Activated CD8-positive, alpha-beta memory T cell treated with anti-CD3 and anti-CD28 coated beads for 4 hours (primary cell): ENCODE measurements at regions not wholly inside any gene's neighbourhood (a gene's known extent, or its start where the extent isn't known, plus 50 kb on each side); places are given as distances from the start of the nearest gene placed in this dataset.

Experiments
- DNase-seq, 2 donors: peaks; one replicate each; pipeline ENCODE4 v3.0.0-alpha.2; 2020; ENCODE audit warnings: low read depth in 2 of 2

DNA sequence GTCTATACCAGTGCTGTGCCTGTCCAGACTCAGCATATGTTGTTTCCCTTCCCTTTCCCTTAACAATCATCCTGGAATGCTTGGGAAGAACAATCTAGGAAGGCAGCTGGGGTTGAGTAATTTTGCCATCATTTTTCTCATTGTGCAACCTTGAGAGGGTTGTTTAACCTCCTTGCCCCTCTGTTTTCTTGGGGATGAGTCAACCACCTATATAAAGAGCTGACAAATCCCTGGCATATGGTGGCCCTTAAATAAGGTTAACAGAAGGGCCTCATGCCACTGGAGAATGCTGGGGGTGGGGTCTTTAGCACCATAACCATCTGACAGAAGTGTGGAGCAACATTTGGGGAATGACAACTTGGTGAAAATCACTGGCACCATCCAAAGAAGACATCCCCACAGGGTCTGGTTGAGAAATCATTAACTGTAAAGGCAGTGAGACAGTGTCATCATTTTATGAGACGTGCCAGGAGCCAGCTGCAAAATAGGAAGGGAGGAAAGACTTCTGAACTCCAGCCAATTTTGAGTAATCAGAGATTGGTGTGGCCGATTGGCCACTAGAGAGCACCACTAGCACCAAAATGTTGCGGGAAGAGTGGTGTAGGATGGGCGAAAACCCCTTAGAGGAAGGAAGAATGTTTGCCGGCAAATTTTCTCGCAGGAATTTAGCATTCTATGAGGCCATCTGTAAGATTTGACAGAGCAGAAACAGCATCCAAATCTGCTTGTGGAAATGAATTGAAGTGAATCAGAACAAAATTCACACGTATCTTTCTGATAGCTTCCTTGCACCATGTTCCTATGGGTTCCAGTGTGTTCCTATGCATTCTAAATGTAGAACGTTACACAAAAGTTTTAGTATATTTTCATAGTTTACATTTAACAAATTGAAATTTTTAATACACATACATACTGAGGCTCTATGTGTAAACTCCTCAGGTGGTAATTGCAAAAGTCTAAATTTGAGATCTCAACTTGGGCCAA is 113.8 kb downstream of the MSX2 start:
- DNase-seq = no peak

DNA sequence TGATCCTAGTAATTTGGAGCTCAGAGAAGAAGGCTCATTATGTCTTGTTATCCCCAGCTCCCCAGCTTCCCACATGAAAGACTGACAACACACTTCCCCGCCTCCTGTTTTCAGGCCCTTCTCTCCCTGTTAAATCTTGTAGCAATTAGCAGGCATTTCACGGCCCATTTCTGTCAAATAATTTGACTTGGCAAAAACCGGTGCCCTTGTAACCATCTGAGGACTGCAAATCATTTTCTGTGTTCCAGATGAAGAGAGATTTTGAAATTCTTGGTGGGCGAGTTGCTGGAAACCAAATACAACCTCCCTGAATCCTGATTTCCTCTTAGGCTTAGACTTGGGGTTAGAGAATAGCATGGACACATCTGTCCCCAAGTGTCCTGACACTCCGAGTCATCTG is 109.7 kb downstream of the MSX2 start:
- DNase-seq = no peak

DNA sequence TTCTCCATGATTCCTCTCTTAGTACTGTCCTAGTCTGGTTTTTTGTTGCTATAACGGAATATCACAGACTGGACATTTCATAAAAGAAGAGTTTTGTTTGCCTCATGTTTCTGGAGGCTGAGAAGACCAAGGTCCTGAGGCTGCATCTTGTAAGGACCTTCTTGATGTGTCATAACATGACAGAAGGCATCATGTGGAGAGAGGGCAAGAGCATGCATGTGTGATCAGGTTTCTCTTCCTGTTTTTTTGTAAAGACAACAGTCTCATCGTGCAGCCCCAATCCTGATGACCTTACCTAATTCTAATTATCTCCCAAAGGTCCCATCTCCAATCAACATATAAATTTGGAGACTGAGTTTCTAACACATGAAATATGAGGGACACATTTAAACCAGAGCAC is 108.4 kb downstream of the MSX2 start:
- no peak for DNase-seq

DNA sequence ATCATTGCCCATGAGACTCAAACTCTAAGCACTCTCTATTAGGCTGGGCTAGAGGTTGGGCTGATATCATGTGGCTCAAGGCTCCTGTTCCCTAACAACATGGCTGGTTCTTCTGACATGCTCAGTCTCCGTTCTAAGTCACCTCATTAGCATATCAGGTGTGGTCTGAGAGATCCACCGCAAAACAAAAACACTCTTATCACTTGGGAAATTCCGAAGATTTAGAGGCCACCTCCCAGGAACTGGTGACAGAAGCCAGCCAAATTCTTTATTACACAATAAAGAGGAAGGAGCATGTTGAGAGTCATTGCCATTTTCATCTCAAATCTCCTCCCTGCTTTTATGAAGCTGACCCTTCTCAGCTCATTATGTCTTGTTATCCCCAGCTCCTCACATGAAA is 107.6 kb downstream of the MSX2 start:
- DNase-seq = no peak

DNA sequence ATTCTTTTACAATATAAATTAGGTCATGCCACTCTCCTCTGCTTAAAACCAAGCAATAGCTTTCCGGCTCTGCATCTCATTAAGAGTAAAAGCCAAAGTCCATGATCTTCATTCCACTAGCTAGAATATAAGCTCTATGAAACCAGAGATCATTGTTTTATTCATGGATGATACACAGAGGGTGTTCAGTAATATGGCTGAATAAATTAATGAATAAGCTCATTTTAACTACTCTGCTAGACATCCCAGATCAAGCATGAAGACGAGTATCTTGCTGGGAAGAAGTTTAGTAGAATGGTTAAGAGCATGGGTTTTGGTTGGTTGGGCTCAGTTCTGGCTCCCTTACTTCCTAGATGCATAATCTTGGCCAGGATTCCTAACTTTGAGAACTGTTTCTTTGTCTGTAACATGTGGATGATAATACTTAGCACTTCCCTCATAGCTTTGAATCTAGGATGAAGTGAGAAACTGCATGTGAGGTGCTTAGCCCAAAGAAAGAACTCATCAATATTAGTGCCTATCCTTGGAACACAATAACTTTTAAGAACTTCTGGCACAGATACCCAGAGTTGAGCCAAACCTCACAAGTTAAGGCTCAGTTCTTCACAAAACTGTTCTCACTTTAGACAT is 106.8 kb downstream of the MSX2 start:
- no peak for DNase-seq

DNA sequence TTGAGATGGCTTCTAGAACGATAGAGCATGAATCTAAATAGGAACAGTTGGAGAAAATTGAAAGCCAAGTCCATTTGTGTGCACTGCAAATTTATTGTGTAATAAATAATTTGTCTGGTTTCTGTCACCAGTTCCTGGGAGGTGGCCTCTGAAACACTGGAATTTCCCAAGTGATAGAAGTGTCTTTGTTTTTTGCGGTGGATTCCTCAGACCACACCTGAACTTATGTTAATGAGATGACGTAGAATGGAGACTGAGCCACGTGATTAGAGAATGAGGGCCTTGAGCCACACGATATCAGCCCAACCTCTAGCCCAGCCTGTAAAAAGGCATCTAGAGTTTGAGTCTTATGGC is 105.1 kb downstream of the MSX2 start:
- DNase-seq = no peak

DNA sequence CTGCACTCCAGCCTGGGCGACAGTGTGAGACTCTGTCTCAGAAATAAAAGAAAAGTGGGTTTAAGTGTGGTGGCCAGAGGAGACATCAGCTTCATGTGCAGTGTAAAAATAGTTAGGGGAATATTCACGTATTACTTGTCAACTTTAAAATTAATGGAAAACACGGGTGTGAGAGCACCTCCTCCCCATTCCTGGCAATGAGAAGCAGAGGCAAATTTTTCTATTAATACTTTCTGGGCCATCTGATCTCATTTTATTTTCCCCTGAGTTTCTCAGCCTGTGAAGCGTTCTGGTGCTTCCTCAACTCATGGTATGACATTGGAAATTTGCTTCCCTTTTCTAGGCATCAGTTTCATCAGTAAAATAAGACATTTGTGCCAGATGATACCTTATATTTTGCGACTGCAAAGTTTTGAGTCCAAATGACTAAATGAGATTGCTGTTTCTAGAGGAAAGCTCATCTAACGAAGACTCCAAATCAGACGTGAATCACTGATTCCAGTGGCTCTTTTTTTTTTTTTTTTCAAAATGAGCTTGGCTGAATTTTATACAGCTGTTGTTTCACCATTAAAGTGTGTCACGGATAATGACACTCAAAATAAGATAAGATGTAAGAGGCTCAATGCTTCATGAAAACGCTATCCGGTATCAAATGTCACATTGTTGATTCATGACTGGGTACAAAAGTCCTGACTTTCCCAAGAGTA is 104.6 kb downstream of the MSX2 start:
- no peak for DNase-seq

DNA sequence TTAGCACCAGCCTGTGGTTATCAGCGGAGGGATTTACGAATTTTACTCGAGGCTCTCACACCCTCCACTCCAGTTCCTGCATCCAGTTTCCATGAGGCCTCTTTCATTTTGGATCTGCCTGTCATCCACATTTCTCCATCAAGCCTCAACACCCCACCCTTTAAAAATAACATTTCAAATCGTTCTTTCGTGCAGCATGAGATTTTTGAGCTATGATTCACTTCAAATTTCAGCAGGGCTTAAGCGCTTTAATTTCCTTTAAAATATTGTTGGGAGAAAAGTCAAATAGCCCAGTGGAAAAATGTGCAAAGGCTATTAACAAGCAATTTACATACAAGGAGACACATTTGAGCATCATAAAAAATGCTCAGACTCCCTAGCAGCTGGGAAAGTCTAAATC is 103.2 kb downstream of the MSX2 start:
- no peak for DNase-seq

DNA sequence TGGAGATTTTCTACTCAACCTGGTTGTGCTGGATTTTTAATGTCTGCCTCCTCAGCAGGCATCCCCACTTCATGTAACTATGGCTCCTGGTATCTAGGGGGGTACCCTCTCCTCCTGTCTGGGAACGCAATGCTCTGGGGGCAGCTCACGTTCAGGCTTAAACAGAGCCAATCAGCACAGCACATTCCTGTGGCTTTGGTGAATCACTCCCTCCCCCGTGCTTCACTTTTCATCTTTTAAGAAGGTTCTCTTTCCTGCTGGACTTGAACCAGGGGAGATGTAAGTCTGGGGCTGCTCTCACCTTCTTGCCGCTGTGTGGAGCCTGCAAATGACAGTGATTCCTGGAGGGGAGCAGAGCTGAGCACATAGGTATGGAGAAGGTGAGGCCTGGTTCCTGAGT is 101.2 kb downstream of the MSX2 start:
- no peak for DNase-seq

DNA sequence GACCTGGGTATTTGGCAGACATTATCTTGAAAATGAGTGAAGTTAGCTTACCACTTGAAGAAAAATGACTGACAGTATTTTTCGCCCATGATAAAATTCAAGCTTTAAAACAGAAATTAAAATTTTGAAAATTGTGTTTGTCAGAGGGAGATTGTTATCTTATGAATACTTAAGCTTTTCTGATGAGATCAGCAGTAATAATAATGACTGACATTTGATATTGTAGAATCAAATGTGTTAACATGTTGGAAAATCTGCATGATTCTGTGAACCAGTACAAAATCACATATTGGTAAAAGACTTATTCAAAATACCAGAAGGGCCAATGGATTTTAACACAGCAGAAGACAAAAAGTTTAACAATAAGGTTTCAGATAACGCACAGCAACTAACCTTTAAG is 94.0 kb downstream of the MSX2 start:
- no peak for DNase-seq

DNA sequence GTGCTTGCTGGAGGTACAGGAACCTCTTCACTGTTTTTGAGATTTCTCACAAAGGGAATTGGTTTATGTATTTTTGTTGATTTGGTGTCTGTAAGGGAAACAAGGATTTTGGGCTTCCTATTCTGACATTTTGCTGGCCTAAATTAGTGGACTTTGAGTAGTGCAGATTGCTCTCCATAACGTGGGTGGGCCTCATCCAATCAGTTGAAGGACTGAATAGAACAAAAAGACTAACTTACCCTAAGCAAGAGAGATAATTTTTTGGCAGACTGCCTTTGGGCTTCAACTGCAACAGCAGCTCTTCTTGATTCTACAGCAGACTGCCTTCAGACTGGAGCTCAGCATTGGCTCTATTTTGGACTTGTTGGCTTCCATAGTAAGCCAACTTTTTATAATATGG is 93.2 kb downstream of the MSX2 start:
- DNase-seq = no peak

DNA sequence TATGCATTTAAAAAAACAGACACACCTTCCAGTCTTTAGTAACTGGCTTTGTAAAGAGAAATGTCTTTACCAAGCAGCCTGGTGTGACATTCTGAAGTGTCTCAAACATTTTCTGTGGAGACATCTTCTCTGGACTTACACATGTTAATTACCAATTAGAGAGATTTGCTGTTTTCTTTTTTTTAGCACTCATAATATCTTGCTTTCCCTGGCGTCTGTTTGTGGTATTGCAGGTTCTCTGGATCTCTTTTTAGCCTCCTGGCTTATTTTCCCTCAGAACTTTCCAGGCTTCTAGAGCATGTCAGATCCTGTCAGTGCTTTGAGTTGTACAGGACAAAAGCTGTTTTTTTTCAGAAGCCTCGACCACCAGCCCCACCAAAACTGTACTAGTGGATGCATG is 92.5 kb downstream of the MSX2 start:
- DNase-seq = no peak

DNA sequence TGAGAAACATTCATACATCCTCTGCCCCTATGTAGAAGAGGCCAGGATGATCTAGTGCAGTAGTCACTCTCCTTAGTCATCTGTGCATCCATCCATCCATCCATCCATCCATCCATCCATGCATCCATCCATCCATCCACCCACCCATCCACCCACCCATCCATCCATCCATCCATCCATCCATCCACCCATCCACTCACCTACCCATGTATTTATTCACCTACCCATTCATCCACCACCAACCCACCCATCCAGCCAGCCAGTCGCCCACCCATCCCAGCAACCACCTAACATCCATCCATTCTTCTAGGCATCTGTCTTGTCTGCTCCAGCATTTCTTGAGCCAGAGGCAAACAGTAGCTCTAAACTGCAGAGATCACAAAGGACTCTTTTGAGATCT is 87.1 kb downstream of the MSX2 start:
- DNase-seq = no peak

DNA sequence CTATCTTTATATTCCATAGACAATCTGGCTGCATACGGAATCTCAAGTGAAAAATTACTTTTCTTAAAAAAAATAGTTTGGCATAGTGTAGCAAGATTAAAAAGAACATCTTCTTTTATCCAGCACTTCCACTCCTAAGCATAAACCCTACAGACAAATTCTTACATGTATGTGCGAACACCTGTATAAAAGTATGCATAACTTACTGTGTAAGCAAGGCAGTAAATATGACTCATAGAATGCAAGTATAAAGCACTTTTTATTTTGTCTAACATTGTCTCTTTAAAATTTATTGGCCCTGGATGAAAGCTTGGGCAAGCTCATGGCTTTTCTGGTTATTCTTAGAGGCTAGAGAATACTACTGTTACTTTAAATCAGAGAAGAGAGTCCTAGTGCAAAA is 86.4 kb downstream of the MSX2 start:
- no peak for DNase-seq

DNA sequence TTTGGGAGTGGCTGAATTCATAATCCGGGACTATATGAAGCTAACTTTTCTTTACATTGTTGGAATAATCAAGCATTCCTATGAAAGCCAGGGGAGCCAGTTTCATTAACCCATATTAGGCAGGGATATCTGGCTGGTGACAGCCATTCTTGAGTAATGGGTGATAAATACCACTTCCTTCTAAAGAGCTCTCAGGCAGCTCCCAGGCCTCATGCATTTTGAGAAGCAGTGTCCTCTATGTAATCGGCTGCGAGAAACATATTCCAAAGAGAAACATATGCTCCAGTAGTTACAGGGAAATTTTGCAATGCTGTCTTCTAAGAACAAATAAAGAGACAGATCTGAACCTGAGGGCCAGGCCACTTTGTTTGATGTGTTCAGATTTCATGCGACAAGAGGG is 83.1 kb downstream of the MSX2 start:
- DNase-seq = no peak

DNA sequence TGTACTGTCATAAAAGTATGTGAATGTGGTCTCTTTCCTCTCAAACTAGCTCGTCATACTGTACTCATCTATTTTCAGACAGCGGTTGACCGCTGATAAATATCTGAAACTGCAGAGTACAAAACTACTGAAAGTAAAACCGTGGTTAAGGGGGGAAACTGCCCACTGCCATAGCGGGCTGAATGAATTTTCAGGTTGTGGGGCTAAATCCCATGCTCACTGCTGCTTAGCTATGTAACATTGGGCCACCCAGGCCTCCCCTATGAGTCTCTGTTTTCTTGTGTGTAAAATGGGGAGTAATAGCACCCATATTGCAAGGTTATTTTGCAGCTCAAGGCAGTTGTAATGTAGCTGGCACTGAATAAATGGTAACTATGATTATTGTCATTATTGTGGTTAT is 82.3 kb downstream of the MSX2 start:
- no peak for DNase-seq

DNA sequence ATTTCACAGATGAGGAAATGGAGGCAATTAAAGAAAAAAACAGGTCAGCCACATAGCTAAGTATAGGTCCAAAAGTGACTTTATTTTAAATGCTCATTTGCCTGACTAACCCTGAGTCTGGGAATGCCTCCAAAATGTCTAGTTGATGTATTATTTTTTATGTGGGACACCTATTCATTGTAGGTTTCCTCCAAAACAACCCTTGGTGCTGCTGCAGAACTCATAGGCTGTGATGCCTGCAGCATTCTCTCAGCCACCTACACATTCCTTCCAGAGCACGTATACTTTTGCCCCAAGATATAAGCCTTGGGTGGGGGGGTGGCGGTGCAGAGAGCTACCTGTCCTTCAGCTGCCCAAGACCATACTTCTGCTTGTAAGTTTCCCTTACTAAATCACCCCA is 77.4 kb downstream of the MSX2 start:
- DNase-seq = no peak

DNA sequence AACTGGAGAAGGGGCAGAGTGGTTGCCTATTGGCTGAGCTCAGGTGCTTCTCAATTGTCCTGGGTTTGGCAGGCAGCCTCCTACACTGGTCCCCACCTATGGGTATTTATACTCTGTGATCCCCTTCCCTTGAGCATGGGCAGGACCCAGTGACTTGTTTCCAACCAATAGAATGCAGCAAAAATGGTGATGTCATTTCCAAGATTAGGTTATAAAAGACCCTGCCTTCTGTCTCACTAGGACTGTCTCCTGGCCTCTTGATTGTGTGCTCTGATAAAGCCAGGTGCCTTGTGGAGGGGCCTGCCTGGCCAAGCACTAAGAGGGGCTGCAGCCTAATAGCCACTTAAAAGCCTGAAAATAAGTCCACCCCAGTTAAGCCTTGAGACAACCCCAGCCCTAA is 76.1 kb downstream of the MSX2 start:
- no peak for DNase-seq

DNA sequence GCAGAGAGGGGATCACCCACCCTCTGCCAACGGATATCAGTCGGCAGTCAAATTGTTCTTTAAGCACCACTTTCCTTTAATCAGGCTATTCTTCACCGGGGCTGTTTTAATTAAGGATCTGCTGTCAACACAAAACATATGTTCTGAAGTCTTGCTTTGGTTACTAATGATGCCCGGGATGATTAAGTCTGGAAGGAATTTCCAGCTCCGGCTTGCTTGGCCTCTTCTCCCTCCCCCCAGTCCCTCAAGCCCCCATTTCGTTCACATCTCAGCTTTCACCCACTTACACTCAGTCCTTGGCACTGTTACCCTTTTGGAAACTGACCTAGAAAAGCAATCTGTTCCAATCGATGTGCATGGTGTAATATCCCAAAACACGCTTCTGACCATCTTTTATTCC is 74.7 kb downstream of the MSX2 start:
- no peak for DNase-seq

DNA sequence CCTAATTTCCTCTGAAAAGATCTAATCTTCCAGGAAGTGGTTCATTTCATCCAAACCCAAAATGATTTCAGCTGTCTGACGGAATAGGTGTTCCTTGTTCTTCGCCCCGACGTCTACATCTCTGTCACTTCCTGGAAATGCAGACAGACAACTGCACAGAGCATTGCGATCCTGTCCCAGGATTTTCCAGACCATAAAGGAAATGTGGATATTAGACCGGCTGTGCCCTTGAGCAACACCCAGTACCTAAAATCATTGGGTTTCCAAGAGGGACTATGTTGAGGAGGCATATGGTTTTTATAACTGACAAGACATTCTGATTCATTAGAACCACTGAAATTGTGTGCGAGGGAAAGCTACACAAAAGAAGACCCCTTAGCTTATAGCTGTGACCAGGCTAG is 74.2 kb downstream of the MSX2 start:
- DNase-seq = no peak

DNA sequence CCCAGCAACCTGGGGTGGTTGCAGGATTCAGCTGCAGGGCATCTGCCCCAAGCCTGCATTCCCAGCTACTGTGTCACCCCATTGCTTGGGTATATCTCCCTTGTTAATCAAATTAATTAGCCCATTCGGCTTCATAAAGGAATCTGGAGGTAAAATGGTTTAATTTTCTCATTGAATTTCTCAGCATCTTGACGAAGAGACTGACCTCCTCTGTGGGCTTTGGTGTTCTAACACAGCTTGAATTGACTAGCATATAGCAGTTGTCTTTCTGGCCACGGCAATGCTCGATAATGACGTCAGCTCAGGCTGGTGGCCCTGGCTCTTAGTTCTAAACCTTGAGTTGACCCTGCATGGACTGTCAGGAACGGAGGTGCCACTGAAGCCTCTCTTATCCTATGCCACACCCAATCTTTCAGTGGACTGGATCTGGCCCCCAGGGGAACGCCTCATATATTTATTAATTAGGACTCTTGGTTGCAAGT is 72.4 kb downstream of the MSX2 start:
- no peak for DNase-seq

DNA sequence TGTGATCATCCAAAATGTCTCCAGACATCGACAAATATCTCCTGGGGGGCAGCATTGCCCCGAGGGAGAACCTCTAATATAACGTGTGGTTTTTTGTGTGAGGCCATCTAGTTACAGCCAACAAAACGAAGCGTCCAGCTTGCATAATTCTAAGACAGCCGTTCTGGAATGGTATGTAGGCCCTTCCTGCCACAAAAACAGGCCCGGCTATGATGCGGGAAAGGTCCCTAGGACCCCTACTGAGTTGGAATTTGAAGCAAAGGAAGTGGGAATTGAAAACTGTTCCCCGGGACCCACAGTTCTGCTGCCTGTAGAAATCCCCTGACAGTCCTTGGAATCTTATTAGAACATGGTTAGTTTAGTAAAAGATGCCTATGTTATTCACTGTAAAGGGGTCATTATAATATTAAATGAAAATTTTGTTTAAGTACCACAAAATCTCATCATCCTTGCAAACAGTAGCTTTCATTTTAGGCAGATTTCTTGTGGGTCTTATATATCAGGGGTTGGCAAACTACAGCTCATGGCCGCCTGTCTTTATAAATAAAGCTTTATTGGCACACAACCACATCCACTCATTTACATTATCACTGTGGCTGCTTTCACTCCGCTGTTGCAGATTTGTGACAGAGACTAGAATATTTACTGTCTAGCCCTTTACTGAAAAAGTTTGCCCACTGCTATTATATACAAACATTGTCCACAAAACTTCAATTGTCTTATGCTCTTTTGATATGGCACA is 70.7 kb downstream of the MSX2 start:
- DNase-seq = no peak
